Loucy (cell line): ENCODE measurements at regions not wholly inside any gene's neighbourhood (a gene's known extent, or its start where the extent isn't known, plus 50 kb on each side); places are given as distances from the start of the nearest gene placed in this dataset.

Source experiments
- H2AFZ ChIP-seq: fragments of 200-600 bp; sonication (generic); 2 replicates; pipeline ENCODE4 v1.6.0; 2016; ENCODE audit warnings: antibody characterized with exemption, mild to moderate bottlenecking, low read length, moderate library complexity
- H3F3A ChIP-seq: fragments of 200-600 bp; 2 replicates; pipeline ENCODE4 v1.6.0; 2016; ENCODE audit warnings: antibody characterized with exemption, low read depth, mild to moderate bottlenecking
- H3K27me3 ChIP-seq: fragments of 200-600 bp; sonication (generic); 2 replicates; pipeline ENCODE4 v1.6.1; 2014; ENCODE audit warnings: low read length, mild to moderate bottlenecking; ENCODE audit not compliant: insufficient read depth, poor library complexity, severe bottlenecking
- H3K36me3 ChIP-seq: fragments of 200-600 bp; sonication (generic); 2 replicates; pipeline ENCODE4 v1.6.1; 2016; ENCODE audit warnings: low read length; ENCODE audit not compliant: insufficient read depth
- H3K4me1 ChIP-seq: fragments of 200-600 bp; sonication (generic); 2 replicates; pipeline ENCODE4 v1.5.1; 2014; ENCODE audit warnings: low read length, mild to moderate bottlenecking; ENCODE audit not compliant: insufficient read depth, poor library complexity, severe bottlenecking
- H3K4me2 ChIP-seq: fragments of 200-600 bp; sonication (generic); 2 replicates; pipeline ENCODE4 v1.6.0; 2014; ENCODE audit warnings: antibody characterized with exemption, low read length, low read depth, mild to moderate bottlenecking; ENCODE audit not compliant: poor library complexity, severe bottlenecking
- H3K4me3 ChIP-seq: fragments of 200-600 bp; sonication (generic); 2 replicates; pipeline ENCODE4 v1.5.1; 2014; ENCODE audit warnings: low read length, mild to moderate bottlenecking, mixed read lengths; ENCODE audit not compliant: poor library complexity, severe bottlenecking
- H3K79me2 ChIP-seq: fragments of 200-600 bp; sonication (generic); 2 replicates; pipeline ENCODE4 v1.6.1; 2014; ENCODE audit warnings: low read length; ENCODE audit not compliant: insufficient read depth
- H3K9ac ChIP-seq: fragments of 200-600 bp; sonication (generic); 2 replicates; pipeline ENCODE4 v1.6.0; 2014; ENCODE audit warnings: mild to moderate bottlenecking, low read depth, low read length, moderate library complexity; ENCODE audit not compliant: poor library complexity, severe bottlenecking
- H3K9me2 ChIP-seq: fragments of 200-600 bp; sonication (generic); replicated peaks from 2 replicates; pipeline ENCODE4 v1.6.1; 2016; ENCODE audit warnings: low read depth, low read length, mixed read lengths
- H3K9me3 ChIP-seq: fragments of 200-600 bp; sonication (generic); 2 replicates; pipeline ENCODE4 v1.6.1; 2014; ENCODE audit warnings: mild to moderate bottlenecking, antibody characterized with exemption, low read length, low read depth; ENCODE audit not compliant: insufficient read depth
- H4K20me1 ChIP-seq: fragments of 200-600 bp; sonication (generic); 2 replicates; pipeline ENCODE4 v1.6.0; 2014; ENCODE audit warnings: antibody characterized with exemption, low read length, mild to moderate bottlenecking; ENCODE audit not compliant: insufficient read depth, poor library complexity, severe bottlenecking
- CTCF ChIP-seq: fragments of 200-600 bp; sonication (generic); conservative IDR thresholded peaks from 2 replicates; pipeline ENCODE4 v1.5.1; 2014; ENCODE audit warnings: mild to moderate bottlenecking, antibody characterized with exemption, low read length
- EZH2phosphoT487 ChIP-seq: fragments of 200-600 bp; IDR thresholded peaks from 2 replicates; pipeline ENCODE4 v1.6.1; 2018; ENCODE audit warnings: antibody characterized with exemption, mild to moderate bottlenecking, moderate library complexity, borderline replicate concordance

- Histone ChIP-seq H3K9me2 (no peaks in the 10 kb centered on the region), H2AFZ (peak overlapping the region; percentile 26; the same call in 1 of the 2 replicates), H3K9ac (no peak overlapping the region), H4K20me1 (no peaks in the 10 kb centered on the region), H3K4me2 (no peak overlapping the region), H3K79me2 (no peaks in the 10 kb centered on the region), H3K9me3 (no peaks in the 10 kb centered on the region), H3K4me1 (no peaks in the 10 kb centered on the region), H3K36me3 (no peaks in the 10 kb centered on the region), H3K4me3 (no peak overlapping the region), H3F3A (no peaks in the 10 kb centered on the region), H3K27me3 (no peaks in the 10 kb centered on the region)
- TF ChIP-seq EZH2phosphoT487 = no peak
- TF ChIP-seq CTCF = peak; percentile 98
These were observed 58.5 kb upstream of the COPS8 start for GRCh38 chr2:237026981-237027711.

DNA sequence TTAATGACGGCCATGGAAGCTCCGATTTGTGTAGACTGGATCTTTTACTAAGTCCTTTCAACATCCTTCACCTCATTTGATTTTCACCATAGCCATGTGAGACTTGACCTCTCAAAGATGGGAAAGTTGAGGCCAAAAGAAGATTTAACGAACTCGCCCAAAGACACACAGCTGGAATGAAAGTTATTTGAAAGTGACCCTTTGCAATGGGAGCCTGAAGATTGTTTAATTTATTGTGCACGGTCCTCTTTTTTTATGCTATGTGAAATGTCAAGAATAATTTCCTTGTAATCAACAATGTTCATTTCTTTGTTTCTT, 58.0 kb upstream of the COPS8 start:
- no peak for TF ChIP-seq EZH2phosphoT487
- no peak for TF ChIP-seq CTCF
- Histone ChIP-seq H2AFZ (peak overlapping the region; percentile 38; the same call in 1 of the 2 replicates), H3K9me3 (no peaks in the 10 kb centered on the region), H3F3A (no peaks in the 10 kb centered on the region), H3K4me1 (no peaks in the 10 kb centered on the region), H3K4me2 (no peak overlapping the region), H4K20me1 (no peaks in the 10 kb centered on the region), H3K9me2 (no peaks in the 10 kb centered on the region), H3K27me3 (no peaks in the 10 kb centered on the region), H3K9ac (no peak overlapping the region), H3K36me3 (no peaks in the 10 kb centered on the region), H3K4me3 (no peak overlapping the region), H3K79me2 (no peaks in the 10 kb centered on the region)

DNA sequence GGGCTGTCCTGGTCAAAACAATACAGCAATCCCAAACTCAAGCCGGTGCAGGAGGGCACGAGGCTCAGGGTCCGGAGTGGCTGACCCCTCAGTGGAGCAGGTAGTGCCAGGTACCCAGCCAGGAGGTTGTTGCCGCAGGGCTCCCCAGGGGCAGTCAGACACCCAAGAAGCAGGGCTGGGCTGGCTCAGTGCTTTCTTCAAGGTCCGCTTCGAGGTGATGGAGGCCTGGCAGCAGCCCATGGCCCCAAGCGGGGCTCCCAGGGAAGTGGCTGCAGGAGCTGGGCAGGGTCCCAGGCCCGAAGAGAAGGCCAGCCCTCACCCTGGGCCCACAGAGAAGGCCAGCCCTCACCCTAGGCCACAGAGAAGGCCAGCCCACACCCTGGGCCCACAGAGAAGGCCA, 55.3 kb upstream of the COPS8 start:
- H3K4me1 ChIP-seq = no peaks in the 10 kb centered on the region
- H3K27me3 ChIP-seq = no peaks in the 10 kb centered on the region
- TF ChIP-seq EZH2phosphoT487 = no peak
- TF ChIP-seq CTCF = no peak
- no peaks in the 10 kb centered on the region for H3K9me2 ChIP-seq
- no peak overlapping the region for H3K4me3 ChIP-seq
- no peaks in the 10 kb centered on the region for H3F3A ChIP-seq
- H3K79me2 ChIP-seq = no peaks in the 10 kb centered on the region
- H3K4me2 ChIP-seq = no peak overlapping the region
- H3K36me3 ChIP-seq = no peaks in the 10 kb centered on the region
- no peaks in the 10 kb centered on the region for H3K9me3 ChIP-seq
- no peak overlapping the region for H3K9ac ChIP-seq
- H2AFZ ChIP-seq = no peak overlapping the region
- no peaks in the 10 kb centered on the region for H4K20me1 ChIP-seq
